NCI-H460 (cell line): ENCODE measurements at regions not wholly inside any gene's neighbourhood (a gene's known extent, or its start where the extent isn't known, plus 50 kb on each side); places are given as distances from the start of the nearest gene placed in this dataset.

Source experiments
- DNase-seq: peaks from one replicate; pipeline ENCODE4 v3.0.0-alpha.2; 2016; ENCODE audit warnings: low read depth; ENCODE audit errors: extremely low read depth

GRCh38 chr2:41803361-41803760, 244.5 kb upstream of the PKDCC start:
- DNase-seq = no peak

GRCh38 chr2:41806286-41806685, 241.5 kb upstream of the PKDCC start:
- DNase-seq = no peak

- no peak for DNase-seq
Observed at GRCh38 chr2:41821167-41821566, 226.7 kb upstream of the PKDCC start.

- no peak for DNase-seq
Observed at GRCh38 chr2:41826921-41827320, 220.9 kb upstream of the PKDCC start.

GRCh38 chr2:41827354-41827971, 220.4 kb upstream of the PKDCC start:
- no peak for DNase-seq

- DNase-seq = no peak
Observed at GRCh38 chr2:41828052-41828643, 219.7 kb upstream of the PKDCC start.

GRCh38 chr2:41829052-41829451, 218.8 kb upstream of the PKDCC start:
- no peak for DNase-seq

GRCh38 chr2:41830600-41830999, 217.2 kb upstream of the PKDCC start:
- no peak for DNase-seq

GRCh38 chr2:41832218-41832617, 215.6 kb upstream of the PKDCC start:
- DNase-seq = no peak

GRCh38 chr2:41835401-41835800, 212.4 kb upstream of the PKDCC start:
- no peak for DNase-seq

GRCh38 chr2:41836948-41837347, 210.9 kb upstream of the PKDCC start:
- peak; percentile 47 for DNase-seq

- DNase-seq = no peak
Observed at GRCh38 chr2:41837610-41838009, 210.2 kb upstream of the PKDCC start.

- DNase-seq = peak; percentile 96
Observed at GRCh38 chr2:41840702-41841551, 206.9 kb upstream of the PKDCC start.

GRCh38 chr2:41846962-41847361, 200.9 kb upstream of the PKDCC start:
- DNase-seq = no peak

- DNase-seq = no peak
Observed at GRCh38 chr2:41847744-41848441, 199.9 kb upstream of the PKDCC start.

GRCh38 chr2:41851554-41851953, 196.3 kb upstream of the PKDCC start:
- no peak for DNase-seq

- DNase-seq = peak; percentile 44
Observed at GRCh38 chr2:41853427-41854191, 194.2 kb upstream of the PKDCC start.

GRCh38 chr2:41854227-41854626, 193.6 kb upstream of the PKDCC start:
- no peak for DNase-seq

GRCh38 chr2:41856946-41857345, 190.9 kb upstream of the PKDCC start:
- DNase-seq = no peak
